Type B pancreatic cell (in vitro differentiated cells): ENCODE measurements at regions not wholly inside any gene's neighbourhood (a gene's known extent, or its start where the extent isn't known, plus 50 kb on each side); places are given as distances from the start of the nearest gene placed in this dataset.

Experiments used
- DNase-seq: peaks from one replicate; pipeline ENCODE4 v3.0.0; 2021; ENCODE audit warnings: mixed read lengths; ENCODE audit not compliant: unreplicated experiment; ENCODE audit errors: extremely low spot score
- H3K27ac Mint-ChIP-seq: 2 replicates; pipeline ENCODE4 v1.8.0; 2021; ENCODE audit warnings: mild to moderate bottlenecking, mixed read lengths
- H3K27me3 Mint-ChIP-seq: 2 replicates; pipeline ENCODE4 v1.8.0; 2021; ENCODE audit warnings: mixed read lengths
- H3K36me3 Mint-ChIP-seq: 2 replicates; pipeline ENCODE4 v1.8.0; 2021; ENCODE audit warnings: mixed read lengths
- H3K4me1 Mint-ChIP-seq: one replicate; pipeline ENCODE4 v1.8.0; 2021; ENCODE audit warnings: mixed read lengths; ENCODE audit not compliant: unreplicated experiment
- H3K4me3 Mint-ChIP-seq: 2 replicates; pipeline ENCODE4 v1.8.0; 2021; ENCODE audit warnings: mild to moderate bottlenecking, mixed read lengths
- H3K9me3 Mint-ChIP-seq: 2 replicates; pipeline ENCODE4 v1.8.0; 2021; ENCODE audit warnings: mixed read lengths
- TF ChIP-seq, protein P1 (sequence below): fragments of 200-600 bp; sonication (generic); conservative IDR thresholded peaks from 2 replicates; pipeline ENCODE4 v1.5.0; 2021; ENCODE audit warnings: antibody characterized with exemption, mild to moderate bottlenecking

DNA sequence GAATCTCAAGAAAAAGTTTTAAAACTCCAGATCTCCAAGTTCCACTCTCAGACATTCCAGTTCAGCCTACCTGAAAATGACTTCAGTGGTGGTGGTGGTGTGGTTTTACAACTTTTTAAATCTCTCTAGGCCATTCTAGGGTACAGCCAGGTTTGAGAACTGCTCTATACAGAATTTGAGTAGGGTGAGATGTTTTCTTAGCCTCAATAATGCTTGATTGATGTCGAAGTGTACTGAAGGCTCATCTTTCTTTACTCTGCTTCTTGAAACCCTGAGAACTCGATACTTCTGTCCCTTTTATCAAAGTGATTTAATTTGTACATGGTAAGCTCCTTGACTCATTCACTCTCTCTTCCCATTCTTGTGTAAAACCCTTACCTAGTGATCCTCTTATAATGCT lies 143.8 kb downstream of the FAM124B start:
- Mint-ChIP-seq H3K36me3 (no peaks in the 10 kb centered on the region), H3K27me3 (peaks cover 9% of the 10 kb centered on the region), H3K4me1 (peaks cover 21% of the 10 kb centered on the region), H3K4me3 (no peak overlapping the region), H3K27ac (no peak overlapping the region), H3K9me3 (no peaks in the 10 kb centered on the region)
- DNase-seq, result no peak
- TF ChIP-seq, protein P1, sequence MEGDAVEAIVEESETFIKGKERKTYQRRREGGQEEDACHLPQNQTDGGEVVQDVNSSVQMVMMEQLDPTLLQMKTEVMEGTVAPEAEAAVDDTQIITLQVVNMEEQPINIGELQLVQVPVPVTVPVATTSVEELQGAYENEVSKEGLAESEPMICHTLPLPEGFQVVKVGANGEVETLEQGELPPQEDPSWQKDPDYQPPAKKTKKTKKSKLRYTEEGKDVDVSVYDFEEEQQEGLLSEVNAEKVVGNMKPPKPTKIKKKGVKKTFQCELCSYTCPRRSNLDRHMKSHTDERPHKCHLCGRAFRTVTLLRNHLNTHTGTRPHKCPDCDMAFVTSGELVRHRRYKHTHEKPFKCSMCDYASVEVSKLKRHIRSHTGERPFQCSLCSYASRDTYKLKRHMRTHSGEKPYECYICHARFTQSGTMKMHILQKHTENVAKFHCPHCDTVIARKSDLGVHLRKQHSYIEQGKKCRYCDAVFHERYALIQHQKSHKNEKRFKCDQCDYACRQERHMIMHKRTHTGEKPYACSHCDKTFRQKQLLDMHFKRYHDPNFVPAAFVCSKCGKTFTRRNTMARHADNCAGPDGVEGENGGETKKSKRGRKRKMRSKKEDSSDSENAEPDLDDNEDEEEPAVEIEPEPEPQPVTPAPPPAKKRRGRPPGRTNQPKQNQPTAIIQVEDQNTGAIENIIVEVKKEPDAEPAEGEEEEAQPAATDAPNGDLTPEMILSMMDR, result no peak

DNA sequence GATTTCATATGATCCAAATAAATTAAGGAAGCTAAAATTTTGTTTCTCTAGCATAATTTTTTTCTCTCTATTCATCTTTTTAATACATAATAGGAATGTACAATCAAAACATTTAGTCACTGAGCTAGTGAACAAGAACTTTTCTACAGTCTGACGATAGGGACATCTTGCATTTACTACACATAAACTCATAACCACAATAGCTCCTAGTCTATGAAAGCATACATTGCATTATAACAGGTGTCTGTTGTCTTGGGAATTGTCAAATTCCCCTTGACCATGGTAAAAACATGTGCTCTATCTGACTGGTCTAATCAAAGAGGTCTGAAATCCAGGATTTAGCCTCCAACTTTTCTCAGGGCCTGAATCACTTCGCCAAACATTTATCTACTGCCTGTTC lies 144.8 kb downstream of the FAM124B start:
- H3K27ac Mint-ChIP-seq, result no peak overlapping the region
- no peak for DNase-seq

DNA sequence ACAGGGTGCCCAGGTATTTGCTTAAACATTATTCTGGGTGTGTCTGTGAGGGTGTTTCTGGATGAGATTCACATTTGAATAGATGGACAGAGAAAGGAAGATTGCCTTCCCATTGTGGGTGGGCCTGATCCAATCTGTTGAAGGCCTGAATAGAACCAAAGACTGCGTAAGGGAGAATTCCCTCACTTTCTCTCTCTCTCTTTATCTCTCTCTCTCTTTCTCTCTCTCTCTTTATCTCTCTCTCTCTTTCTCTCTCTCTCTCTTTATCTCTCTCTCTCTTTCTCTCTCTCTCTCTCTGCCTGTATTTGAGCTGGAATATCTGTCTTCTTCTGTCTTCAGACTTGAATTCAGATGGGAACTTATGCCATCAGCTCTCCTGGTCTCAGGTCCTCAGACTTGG lies 148.4 kb downstream of the FAM124B start:
- H3K27me3 Mint-ChIP-seq, result peaks cover 6% of the 10 kb centered on the region
- H3K4me1 Mint-ChIP-seq, result no peaks in the 10 kb centered on the region
- H3K9me3 Mint-ChIP-seq, result no peaks in the 10 kb centered on the region
- TF ChIP-seq, protein P1, result no peak
- no peaks in the 10 kb centered on the region for H3K36me3 Mint-ChIP-seq
- no peak for DNase-seq
- no peak overlapping the region for H3K4me3 Mint-ChIP-seq
- H3K27ac Mint-ChIP-seq, result no peak overlapping the region

More for the DNA sequence above, 144.8 kb downstream of the FAM124B start:
- H3K27me3 Mint-ChIP-seq, result peaks cover 9% of the 10 kb centered on the region
- peaks cover 21% of the 10 kb centered on the region for H3K4me1 Mint-ChIP-seq
- TF ChIP-seq, protein P1, result no peak
- H3K9me3 Mint-ChIP-seq, result no peaks in the 10 kb centered on the region
- H3K4me3 Mint-ChIP-seq, result no peak overlapping the region
- no peaks in the 10 kb centered on the region for H3K36me3 Mint-ChIP-seq

DNA sequence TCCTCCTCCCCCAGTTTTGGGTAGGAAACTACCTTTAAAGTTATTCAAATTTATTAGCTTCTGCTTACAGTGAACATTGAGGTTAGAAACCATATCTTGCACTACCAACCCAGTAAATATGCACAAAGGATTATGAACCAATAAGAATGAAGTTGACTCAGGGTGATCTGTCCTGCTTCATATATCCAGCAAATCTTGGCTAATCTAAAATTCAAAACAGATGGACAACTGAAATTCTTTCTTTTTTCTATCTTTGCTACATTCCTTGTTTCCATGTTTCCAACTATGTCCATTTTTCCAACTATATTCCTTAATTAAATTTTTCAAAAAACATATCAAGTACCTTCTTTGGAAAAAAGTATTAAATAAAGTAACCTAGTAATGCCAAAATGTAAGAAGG lies 149.3 kb downstream of the FAM124B start:
- no peaks in the 10 kb centered on the region for H3K36me3 Mint-ChIP-seq
- TF ChIP-seq, protein P1, result no peak
- H3K9me3 Mint-ChIP-seq, result no peaks in the 10 kb centered on the region
- peaks cover 6% of the 10 kb centered on the region for H3K27me3 Mint-ChIP-seq
- H3K4me1 Mint-ChIP-seq, result no peaks in the 10 kb centered on the region
- no peak for DNase-seq
- H3K4me3 Mint-ChIP-seq, result no peak overlapping the region
- H3K27ac Mint-ChIP-seq, result no peak overlapping the region

DNA sequence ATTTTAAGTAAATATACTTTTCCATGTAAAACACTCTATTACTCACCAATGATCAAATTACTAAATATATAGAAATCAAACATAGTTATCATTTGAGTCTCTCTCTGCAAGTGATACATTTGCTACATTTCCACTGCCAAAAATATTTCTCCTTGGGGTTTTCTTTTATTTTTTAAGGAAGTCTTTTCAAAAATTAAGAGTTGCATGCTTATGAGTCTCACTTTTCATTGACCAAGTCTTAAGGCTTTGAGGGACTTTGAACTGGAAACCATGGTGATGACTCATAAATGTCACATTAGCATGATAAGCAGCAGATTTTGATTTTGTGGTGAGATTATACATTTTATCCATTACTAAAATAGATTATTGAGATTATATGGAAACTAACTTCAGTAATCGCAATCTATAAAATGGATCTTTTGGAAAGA lies 152.9 kb downstream of the FAM124B start:
- Mint-ChIP-seq H3K9me3 (no peaks in the 10 kb centered on the region), H3K4me3 (no peak overlapping the region), H3K36me3 (no peaks in the 10 kb centered on the region), H3K4me1 (no peaks in the 10 kb centered on the region), H3K27me3 (peaks cover under 1% of the 10 kb centered on the region), H3K27ac (no peak overlapping the region)
- TF ChIP-seq, protein P1, result no peak
- no peak for DNase-seq

DNA sequence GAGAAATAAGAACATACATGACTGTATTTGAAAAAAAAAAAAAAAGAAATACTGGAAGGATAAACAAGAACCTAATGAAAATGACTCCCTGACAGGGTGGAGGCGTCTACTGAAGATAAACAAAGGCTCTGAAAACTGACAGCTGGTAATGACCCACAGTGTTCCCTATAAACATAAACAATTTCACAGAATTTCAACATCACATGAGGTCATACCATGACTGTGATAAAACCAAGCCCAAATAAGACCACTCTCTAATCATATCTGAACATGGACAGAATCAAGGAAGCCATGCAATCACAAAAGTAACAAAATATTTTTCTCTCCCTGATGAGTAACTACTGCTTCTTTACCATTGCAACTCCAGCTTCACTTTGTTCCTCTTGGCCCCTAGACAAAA lies 159.3 kb downstream of the FAM124B start:
- Mint-ChIP-seq H3K36me3 (no peaks in the 10 kb centered on the region), H3K27me3 (no peaks in the 10 kb centered on the region), H3K4me1 (no peaks in the 10 kb centered on the region), H3K9me3 (no peaks in the 10 kb centered on the region), H3K4me3 (no peak overlapping the region), H3K27ac (no peak overlapping the region)
- no peak for DNase-seq
- TF ChIP-seq, protein P1, result no peak
